ENCODE measurements at regions not wholly inside any gene's neighbourhood (a gene's known extent, or its start where the extent isn't known, plus 50 kb on each side); places are given as distances from the start of the nearest gene placed in this dataset.

- no peak for DNase-seq
Measured at GRCh38 chr9:28264368-28264767, 691.1 kb upstream of the C9orf72 start.

GRCh38 chr9:28267351-28267750 lies 694.1 kb upstream of the C9orf72 start:
- intact Hi-C loops (cut with DNase I) = no loop called here
- WGBS, 2 donors = 64 to 78% methylated on average over 6 of the region's 6 CpGs

More at GRCh38 chr9:28264368-28264767, 691.1 kb upstream of the C9orf72 start:
- no peaks in the 10 kb centered on the region for H3K27me3 ChIP-seq
- no peaks in the 10 kb centered on the region for H3K36me3 ChIP-seq
- intact Hi-C loops (cut with DNase I) = no loop called here
- H3K9me3 ChIP-seq = no peaks in the 10 kb centered on the region
- 88 to 94% methylated on average over 4 of the region's 4 CpGs for WGBS, 2 donors
- no peaks in the 10 kb centered on the region for H3K4me1 ChIP-seq
- H3K27ac ChIP-seq = no peak overlapping the region
- TF ChIP-seq CTCF (IDR thresholded peaks at IDR 0.05) (no peak), POLR2A (IDR thresholded peaks at IDR 0.05) (no peak), EP300 (IDR thresholded peaks at IDR 0.05) (no peak), POLR2AphosphoS5 (IDR thresholded peaks at IDR 0.05) (no peak)
- H3K4me3 ChIP-seq = no peak overlapping the region

GRCh38 chr9:28270156-28270555 lies 696.9 kb upstream of the C9orf72 start:
- intact Hi-C loops (cut with DNase I) = no loop called here
- Histone ChIP-seq H3K36me3 (no peaks in the 10 kb centered on the region), H3K9me3 (no peaks in the 10 kb centered on the region), H3K4me1 (no peaks in the 10 kb centered on the region), H3K4me3 (no peak overlapping the region), H3K27ac (no peak overlapping the region), H3K27me3 (no peaks in the 10 kb centered on the region)
- WGBS, 2 donors = 81 to 83% methylated on average over 4 of the region's 4 CpGs
- TF ChIP-seq POLR2A (IDR thresholded peaks at IDR 0.05) (no peak), POLR2AphosphoS5 (IDR thresholded peaks at IDR 0.05) (no peak), CTCF (IDR thresholded peaks at IDR 0.05) (no peak), EP300 (IDR thresholded peaks at IDR 0.05) (no peak)
- no peak for DNase-seq

More at GRCh38 chr9:28267351-28267750, 694.1 kb upstream of the C9orf72 start:
- Histone ChIP-seq H3K27me3 (no peaks in the 10 kb centered on the region), H3K4me3 (no peak overlapping the region), H3K27ac (no peak overlapping the region), H3K9me3 (no peaks in the 10 kb centered on the region), H3K4me1 (no peaks in the 10 kb centered on the region), H3K36me3 (no peaks in the 10 kb centered on the region)
- no peak for DNase-seq
- TF ChIP-seq CTCF (IDR thresholded peaks at IDR 0.05) (no peak), EP300 (IDR thresholded peaks at IDR 0.05) (no peak), POLR2AphosphoS5 (IDR thresholded peaks at IDR 0.05) (no peak), POLR2A (IDR thresholded peaks at IDR 0.05) (no peak)

- TF ChIP-seq POLR2A (IDR thresholded peaks at IDR 0.05) = no peak
- no peak for TF ChIP-seq POLR2AphosphoS5 (IDR thresholded peaks at IDR 0.05)
- TF ChIP-seq EP300 (IDR thresholded peaks at IDR 0.05) = no peak
- no peak for TF ChIP-seq CTCF (IDR thresholded peaks at IDR 0.05)
- 85 to 91% methylated on average over 4 of the region's 4 CpGs for WGBS, 2 donors
- H3K4me3 ChIP-seq = no peak overlapping the region
- H3K27ac ChIP-seq = no peak overlapping the region
- no peaks in the 10 kb centered on the region for H3K4me1 ChIP-seq
- no peaks in the 10 kb centered on the region for H3K27me3 ChIP-seq
- intact Hi-C loops (cut with DNase I) = no loop called here
- no peaks in the 10 kb centered on the region for H3K9me3 ChIP-seq
- no peaks in the 10 kb centered on the region for H3K36me3 ChIP-seq
- DNase-seq = no peak
Measured at GRCh38 chr9:28272127-28272526, 698.8 kb upstream of the C9orf72 start.

GRCh38 chr9:28287455-28287854 lies 714.2 kb upstream of the C9orf72 start:
- Histone ChIP-seq H3K36me3 (no peaks in the 10 kb centered on the region), H3K4me1 (peaks cover 0 to 5% (median 0%) of the 10 kb centered on the region in 4 donors), H3K4me3 (no peak overlapping the region), H3K9me3 (no peaks in the 10 kb centered on the region), H3K27me3 (no peaks in the 10 kb centered on the region), H3K27ac (no peak overlapping the region)
- 52 to 55% methylated on average over 4 of the region's 4 CpGs for WGBS, 2 donors
- intact Hi-C loops (cut with DNase I) = no loop called here
- TF ChIP-seq POLR2AphosphoS5 (IDR thresholded peaks at IDR 0.05) (no peak), CTCF (IDR thresholded peaks at IDR 0.05) (no peak), POLR2A (IDR thresholded peaks at IDR 0.05) (no peak)
- DNase-seq = no peak

All from sigmoid colon (tissue), 6 donors.